Activated CD4-positive, CD25-positive, alpha-beta regulatory T cell treated with anti-CD3 and anti-CD28 coated beads, Interleukin-2, amount 50 U/mL, for 72 hours (primary cell): ENCODE measurements at regions not wholly inside any gene's neighbourhood (a gene's known extent, or its start where the extent isn't known, plus 50 kb on each side); places are given as distances from the start of the nearest gene placed in this dataset.

Experiments used
- DNase-seq: peaks from one replicate; pipeline ENCODE4 v3.0.0; 2021

DNA sequence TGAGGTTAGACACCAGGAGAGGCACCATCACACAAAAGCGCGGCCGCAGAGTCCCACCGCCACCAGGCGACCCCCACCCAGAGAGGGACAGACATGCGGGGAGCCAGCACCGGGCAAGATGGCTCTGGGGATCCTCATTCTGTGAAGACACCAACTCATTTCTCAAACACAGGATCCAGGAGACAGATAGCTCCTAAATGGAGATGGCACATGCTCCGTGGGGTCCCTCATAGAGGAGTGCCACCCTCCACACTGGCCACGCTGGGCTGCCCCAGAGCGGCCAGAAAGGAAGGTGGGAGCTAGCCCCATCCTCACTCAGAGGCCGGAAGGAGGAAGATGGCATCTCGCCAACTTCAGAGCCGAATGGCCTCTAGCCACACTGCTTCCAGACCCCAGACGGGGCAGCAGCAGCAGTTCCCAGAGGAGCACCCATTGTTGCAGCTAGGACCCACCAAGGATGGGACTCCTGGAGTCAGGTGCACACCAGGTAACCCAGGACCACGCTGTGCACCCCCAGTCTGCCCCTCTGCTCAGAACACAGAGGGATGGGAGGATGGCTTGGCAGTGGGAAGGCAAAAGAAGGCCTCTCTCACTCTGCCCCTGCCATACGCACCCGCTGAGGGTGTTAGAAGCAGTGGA is 78.6 kb downstream of the ZIC5 start:
- no peak for DNase-seq

DNA sequence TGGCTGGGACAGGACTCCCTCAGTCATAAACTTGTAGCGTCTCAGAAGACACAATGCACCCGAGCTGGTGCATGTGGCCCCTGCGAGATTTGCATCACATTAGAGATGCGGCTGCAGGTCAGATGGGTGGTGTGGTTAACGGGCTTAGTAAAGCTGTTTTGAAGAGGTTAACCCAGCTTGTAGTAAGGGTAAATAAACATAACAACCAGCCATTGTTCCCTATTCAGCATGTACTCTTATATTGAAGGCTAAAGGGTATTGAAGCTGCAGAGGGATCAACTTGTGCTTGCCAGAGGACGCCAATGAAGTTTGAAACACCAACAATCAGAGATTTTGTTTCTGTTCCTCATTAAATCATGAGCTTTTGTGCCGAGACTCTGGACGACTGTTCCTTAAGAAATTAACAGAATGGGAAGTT is 79.4 kb downstream of the ZIC5 start:
- DNase-seq: no peak

DNA sequence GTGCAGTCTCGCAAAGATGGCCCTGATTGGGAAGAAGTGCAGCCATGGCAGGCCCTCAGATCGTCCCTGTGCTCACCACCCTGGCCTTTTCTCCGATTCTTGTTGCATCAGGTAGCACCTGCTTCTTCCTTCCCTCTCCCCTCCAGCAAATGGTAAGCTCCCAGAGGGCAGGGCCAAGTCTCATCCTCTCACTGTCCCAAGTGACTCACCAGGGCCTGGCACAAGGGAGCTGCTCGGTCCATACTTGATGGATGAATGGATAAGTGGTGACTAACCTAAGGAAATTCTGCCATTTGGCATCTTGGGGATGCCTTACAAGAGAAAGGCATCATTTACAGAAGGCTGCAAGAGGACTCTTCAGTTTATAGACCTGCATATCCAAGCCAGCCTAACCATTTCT is 84.9 kb downstream of the ZIC5 start:
- no peak for DNase-seq

DNA sequence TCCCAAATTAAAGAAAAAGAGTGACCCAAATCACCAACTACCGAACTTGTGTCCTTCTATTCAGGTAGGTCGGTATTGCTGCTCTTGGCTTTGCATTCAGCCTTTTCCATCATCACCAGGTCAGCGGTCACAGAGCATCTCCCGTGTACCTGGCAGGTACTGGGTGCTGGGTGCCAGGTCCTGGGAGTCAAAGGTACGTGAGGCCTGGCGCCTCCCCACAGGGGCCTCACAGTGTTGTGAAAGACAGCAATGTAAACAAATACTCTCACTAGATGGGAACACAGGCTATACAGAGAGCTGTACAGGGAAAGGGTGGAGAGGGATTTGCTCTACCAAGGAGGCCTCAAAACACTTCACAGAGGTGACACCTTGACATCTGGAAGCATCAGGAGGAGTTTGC is 86.7 kb downstream of the ZIC5 start:
- DNase-seq: no peak

GRCh38 chr13:99883805-99884204 is 87.8 kb downstream of the ZIC5 start:
- no peak for DNase-seq

- no peak for DNase-seq
Observed at GRCh38 chr13:99878921-99879610, 92.5 kb downstream of the ZIC5 start.

DNA sequence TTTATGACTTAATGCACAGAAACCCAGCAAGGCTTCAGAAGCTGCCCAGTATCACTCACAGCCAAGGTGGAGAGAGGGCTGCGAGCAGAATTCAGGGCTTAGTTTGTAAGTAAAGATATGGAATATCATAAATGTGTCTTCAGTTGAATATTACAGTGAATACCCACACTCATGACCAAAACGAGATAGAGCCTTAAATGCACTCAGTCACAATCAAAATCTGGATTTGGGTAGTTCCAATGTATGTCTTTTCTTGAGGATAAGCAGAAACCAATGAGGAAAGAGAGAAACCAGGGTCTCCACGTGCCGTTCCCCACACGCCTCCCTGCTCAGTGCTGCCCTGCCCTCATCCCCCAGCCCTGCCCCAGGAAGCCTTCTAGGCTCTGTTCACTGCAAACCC is 94.9 kb downstream of the ZIC5 start:
- no peak for DNase-seq

DNA sequence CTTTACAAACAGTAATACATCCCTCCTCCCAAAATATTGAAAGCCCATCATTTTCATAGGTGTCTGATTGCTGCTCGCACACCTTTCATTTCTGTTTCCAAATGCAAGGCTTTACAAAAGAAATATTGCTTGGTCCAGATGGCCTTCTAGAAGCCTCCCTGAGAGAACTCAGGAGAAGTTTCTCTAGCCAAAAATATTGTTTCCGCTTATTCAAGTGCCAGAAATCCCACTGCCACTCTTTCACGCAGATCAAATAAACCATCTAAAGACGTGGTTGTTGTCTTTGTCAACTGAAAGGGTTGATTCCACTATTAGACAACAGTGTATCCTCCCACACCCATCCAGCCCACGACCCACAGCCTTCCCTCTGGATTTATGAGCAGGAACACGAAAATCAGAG is 96.2 kb downstream of the ZIC5 start:
- DNase-seq: no peak

DNA sequence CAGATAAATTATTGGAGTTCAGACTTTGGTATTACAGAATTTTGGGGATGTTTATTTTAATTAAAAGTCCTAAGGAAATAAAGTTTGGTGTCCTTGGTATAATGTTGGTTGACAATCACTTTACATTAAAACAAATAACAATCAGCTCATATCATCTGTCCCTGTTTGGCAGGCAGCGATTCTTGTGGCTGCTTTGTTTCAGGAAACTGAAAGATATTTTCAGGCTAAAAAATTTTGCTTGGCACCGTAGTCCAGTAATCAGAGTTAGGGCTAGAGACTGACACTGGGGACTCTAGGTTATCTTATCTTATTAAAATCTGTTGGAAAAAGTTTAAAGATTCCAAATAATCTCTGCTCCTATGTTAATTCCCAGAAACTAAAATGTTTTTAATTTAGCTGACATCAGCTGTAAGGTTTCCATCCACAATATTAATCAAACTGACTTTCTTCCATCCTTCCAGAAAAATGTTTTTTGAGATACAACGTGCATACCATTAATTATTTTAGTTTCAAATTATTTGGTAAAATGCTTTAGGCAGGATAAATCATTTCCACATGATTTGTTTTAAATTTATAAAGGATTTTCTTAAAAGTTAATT is 97.6 kb downstream of the ZIC5 start:
- DNase-seq: no peak

DNA sequence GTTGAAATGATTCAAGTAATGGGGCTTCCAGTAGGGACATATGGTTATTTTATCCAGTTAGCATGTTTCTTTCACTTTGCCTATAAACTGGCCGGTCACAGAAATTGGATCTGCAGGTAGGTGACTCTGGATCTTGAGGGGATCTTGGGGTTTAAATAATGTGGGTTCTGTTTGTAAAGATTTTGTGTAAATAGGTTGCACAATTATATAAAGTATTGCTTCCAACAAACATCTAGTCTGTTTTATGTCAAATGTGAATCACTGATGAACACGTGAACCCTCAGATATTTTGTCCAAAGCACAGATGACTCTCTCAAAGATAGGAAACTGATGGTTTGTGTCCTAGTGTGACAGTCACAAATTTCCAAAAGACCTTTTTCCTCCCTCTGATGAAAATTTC is 98.4 kb downstream of the ZIC5 start:
- no peak for DNase-seq

- no peak for DNase-seq
Observed at GRCh38 chr13:99871249-99871898, 100.2 kb downstream of the ZIC5 start.

- no peak for DNase-seq
Observed at GRCh38 chr13:99870541-99870940, 101.0 kb downstream of the ZIC5 start.

DNA sequence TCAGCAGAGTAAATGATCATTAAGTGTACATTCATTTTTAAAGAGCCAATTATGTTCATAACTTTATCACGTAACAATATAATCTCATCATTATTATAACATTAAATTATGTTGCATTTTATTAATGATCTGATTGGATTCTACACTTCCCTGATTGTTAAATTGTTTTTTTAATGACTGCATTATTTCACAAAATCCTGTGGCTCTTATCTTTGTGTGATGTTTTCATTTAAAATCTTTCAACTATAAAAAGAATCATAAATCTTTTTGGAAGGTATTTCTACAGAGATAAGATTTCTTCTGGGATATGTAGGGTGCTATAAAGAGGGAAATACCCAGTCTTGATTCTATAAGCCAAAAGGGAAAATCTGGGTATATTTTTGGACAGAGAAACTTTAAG is 101.7 kb downstream of the ZIC5 start:
- no peak for DNase-seq

DNA sequence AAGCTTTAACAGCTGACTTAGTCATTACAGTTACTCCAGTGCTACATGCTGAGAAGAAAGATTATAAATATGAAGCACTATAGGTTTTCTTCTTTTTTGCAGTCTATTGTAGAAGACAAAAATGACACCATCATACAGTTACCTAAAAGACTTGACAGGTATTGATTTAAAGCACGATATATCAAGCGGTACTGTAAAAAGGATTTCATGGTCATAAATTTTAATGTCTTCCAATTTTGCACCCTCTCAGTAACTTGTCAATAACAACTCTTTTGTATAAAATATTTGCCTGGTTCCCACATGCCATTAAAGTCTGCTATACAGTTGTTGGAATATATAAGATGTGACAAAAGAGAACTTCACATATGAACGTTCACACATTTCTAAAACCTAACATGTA is 102.8 kb downstream of the ZIC5 start:
- no peak for DNase-seq

- DNase-seq: no peak
Observed at GRCh38 chr13:99867535-99868257, 103.9 kb downstream of the ZIC5 start.

- DNase-seq: no peak
Observed at GRCh38 chr13:99866781-99867180, 104.8 kb downstream of the ZIC5 start.

- DNase-seq: no peak
Observed at GRCh38 chr13:99865420-99865930, 106.1 kb downstream of the ZIC5 start.

DNA sequence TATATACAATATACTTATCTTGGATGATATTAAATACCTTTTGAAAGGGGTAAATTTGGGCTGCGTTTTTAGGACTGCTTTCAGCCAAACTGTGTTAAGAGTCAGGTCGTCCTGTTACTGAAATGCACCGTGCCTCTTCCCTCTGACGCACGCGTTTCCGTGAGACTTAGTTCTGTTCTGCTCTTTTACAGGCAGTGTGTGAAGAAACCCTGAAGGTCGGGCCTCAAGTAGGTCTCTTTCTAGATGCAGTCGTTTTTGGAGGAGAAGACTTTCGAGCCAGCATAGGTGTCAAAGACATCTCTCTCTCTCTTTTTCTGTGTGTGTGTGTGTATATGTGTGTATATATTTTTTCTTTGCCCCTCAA is 107.0 kb downstream of the ZIC5 start:
- no peak for DNase-seq

GRCh38 chr13:99863789-99864626 is 107.6 kb downstream of the ZIC5 start:
- no peak for DNase-seq

DNA sequence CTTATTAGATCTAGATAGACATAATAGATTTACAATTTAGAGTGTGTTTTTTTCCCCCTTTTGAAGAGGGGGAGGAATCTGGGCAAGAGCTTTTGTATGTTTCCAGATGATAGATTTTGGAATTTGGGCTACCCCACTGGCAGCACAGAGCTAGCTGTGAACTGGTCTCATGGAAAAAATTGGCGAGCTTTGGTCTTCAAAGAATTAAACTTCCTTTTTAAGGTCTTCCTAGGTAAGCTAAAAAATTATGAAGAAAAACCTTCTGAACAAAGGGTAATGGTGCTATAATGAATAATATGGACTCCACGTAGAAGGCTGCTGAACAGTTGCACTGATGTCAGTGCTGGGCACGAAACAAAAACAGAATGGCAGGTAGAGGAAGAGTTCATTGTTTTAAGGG is 109.3 kb downstream of the ZIC5 start:
- DNase-seq: no peak

DNA sequence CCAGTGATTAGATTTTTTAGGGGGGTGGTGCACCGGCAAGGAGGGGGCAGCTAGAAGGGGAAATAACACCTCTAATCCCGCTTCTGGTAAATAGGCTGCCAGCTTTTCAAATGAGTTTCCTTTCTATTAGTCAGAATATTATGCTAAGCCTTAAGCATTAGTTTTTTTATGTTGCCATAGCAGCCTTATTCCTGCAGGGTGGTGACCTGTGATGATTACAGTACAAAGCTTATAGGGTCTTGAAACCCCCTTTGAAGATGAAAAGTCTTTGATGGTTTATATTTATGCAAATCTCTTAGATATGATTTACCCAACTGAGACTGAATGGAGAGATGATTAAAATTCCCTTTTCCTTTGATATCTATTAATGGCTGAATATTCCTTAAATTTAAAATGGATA is 109.8 kb downstream of the ZIC5 start:
- no peak for DNase-seq

DNA sequence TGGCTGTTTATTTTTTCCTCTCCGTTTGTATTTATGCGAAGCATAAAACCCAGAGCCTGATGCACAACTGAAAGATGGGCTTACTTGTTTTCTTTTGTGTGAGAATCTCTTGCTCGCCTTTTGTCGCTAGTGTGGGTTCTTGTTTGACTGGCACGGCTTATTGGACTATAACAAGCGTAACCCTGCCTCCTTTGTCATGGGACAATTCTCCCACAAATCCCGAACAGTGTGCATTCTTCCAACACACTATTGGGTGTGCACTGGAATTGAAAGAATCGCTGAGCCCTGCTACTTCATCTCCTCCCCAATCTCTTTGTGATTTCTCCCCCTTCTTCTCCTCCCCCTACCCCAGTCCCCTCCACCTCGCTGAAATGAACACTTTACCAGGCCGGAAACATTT is 110.8 kb downstream of the ZIC5 start:
- DNase-seq: no peak
